ENCODE measurements at regions not wholly inside any gene's neighbourhood (a gene's known extent, or its start where the extent isn't known, plus 50 kb on each side); places are given as distances from the start of the nearest gene placed in this dataset.
"Not testable (repeated sequence)": the region's sequence is repeated elsewhere in the genome, so short reads cannot be mapped to it uniquely, and the experiment has no call there.

DNA sequence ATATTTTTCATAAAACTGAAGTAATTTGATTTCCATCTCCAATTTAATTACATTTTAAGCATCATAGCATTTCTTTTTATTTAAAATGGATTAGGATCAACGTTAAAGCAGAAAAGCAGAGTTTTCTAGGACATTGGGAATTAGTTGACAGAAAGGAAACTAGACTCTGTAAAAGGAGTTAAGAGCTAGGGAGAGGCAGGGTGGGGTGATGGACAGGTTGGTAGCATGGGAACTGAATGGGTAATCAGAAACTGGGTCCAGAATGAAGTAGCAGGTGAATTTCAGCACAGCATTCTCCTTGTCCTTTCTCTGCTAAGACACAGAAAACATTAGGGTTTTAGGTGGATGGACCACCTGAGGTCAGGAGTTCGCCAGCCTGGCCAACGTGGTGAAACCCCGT is 97.6 kb downstream of the ANAPC4 start:
- no peak for DNase-seq (ENCODE audit: low spot score)

DNA sequence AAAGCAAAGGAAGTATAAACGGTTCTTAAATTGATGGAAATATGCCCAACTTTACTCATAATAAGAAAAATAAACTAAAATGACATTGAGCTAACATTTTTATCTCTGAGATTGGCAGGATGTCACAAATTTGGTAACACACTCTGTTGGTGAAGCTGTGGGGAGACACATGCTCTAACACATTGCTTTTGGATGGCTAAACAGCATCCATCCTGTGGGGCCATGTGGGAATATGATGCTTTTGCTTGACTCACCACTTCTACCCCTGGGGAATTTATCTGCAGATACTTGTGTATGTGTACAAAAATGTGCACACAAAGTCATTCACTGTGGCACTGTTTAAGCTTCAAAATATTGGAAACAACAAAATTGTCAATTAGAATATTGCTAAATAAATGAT is 100.2 kb downstream of the ANAPC4 start:
- no peak for DNase-seq (ENCODE audit: low spot score)

DNA sequence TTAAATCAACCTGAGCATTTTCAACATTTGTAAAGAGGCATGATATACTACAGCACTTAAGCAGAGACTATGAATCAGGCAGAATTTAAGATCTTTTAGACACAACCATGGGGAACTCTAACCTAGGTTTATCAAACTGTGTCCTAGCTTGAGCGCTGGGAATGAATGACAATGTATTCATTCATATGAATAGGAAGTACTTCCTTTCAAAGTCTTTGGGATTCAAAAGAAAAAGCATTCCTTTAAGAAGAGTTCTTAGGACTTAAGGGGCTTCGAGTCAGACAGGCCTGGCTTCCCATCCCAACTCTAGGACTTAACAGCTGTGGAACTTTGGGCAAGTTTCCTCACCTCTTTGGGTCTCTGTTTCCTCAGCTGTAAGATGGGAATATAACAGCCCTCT is 104.6 kb downstream of the ANAPC4 start:
- no peak for DNase-seq (ENCODE audit: low spot score)

DNA sequence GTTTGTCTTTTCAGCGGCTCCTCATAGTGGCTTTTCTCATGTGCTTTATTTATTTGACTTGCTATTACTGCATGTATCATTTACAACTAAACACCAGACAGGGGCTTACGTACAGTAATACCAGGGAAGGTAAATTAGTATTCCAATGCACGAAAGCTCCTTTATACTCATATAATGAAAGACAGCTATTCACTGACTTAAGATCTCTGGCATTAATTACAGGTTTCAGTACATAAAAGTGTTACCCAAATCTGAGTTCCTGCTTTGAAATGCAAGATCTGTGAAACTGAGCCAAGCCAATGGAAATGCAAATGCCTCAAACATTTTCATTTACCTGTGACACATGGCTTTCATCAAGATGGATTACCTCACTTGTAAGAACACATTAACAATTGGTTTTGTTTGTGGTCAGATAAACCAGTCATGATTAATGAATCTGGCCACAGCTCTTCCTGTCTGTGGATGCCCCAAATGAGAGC is 107.2 kb downstream of the ANAPC4 start:
- DNase-seq (ENCODE audit: low spot score), result no peak

DNA sequence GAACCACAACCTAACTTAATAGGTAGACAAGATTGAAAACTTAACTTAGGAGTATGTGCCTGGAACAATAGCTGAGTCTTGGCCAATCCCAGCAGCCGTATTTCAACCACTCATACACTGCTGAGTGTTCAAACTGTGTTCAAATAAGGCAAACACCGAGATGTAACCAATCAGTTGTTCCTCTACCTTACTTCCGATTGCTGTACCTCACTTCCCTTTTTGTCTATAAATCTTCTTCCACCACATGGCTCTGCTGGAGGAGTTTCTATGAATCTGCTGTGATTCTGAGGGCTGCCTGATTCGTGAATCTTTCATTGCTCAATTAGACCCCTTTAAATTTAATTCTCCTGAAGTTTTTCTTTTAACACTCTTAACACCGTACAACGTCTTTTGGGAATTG is 108.0 kb downstream of the ANAPC4 start:
- no peak for DNase-seq (ENCODE audit: low spot score)

DNA sequence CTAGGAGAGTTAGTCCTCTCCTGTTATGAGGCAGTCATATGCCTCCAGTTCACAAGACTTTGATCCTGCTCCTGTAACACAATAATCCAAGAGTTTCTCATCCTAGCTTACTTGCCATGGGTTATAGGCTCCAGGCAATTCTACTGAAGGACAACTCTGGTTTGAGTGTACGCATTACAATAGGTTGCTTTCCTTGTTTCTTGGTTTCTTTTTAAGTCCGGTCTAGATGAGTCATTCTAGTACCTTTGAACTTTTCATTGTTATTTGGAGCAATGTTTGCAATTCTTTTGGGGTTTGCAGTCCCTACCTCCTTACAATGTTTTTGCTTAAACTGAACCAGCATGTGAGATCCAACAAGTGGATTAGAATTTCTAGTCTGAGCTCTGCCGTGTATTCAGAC is 109.1 kb downstream of the ANAPC4 start:
- DNase-seq (ENCODE audit: low spot score), result no peak

DNA sequence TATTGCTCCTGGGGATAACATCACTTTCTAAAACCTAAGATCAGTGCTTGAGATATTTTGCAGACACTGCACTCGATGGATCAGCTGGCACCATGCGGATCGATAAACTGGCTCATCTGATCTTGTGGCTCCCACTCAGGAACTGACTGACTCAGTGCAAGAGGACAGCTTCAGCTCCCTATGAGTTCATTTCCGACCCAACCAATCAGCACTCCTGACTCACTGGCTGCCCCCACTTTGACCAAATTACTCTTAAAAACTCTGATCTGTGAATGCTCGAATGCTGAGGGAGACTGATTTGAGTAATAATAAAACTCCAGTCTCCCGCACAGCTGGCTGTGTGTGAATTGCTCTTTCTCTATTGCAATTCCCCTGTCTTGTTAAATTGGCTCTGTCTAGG is 110.1 kb downstream of the ANAPC4 start:
- no peak for DNase-seq (ENCODE audit: low spot score)

DNA sequence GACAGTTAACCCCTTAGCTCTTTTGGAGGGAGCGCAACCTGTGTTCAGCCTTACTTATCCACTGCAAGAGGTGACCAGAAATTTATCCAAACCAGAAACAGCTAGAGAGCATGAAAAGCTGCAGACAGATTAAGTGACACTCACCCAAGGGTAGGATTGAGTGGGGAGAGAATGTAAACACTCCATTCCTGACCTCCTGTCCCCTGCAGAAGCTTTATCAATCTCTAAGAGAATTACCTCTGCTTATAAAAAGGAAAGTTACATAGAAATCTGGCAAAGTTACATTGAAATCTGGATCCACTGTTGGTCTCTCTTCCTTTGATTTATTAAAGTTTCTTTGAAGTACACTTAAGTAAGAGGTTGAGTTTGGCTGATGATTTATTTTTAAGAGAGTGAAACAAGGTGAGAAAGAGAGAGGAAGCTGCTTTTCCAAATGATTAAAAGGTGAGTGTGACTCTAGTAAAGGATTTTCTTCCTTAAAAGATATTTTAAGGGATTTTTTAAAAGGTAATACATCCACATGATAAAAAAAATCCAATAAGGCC is 112.3 kb downstream of the ANAPC4 start:
- DNase-seq (ENCODE audit: low spot score), result no peak

DNA sequence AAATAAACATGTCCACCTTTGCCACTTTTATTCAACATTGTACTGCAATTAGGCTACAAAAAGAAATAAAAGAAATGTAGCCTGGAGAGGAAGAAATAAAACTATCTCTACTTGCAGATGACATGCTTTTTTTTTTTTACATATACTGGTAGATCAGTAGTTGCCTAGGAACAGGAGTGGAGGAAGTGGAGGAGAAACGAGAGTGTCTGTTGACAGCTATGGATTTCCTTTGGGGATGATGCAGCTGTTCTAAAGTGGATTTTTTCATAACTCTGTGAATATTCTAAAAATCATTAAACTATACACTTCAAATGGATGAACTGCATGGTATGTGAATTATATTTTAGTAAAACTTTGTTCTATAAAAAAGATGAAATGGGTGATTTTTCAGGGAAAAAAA is 116.4 kb downstream of the ANAPC4 start:
- DNase-seq (ENCODE audit: low spot score), result no peak

DNA sequence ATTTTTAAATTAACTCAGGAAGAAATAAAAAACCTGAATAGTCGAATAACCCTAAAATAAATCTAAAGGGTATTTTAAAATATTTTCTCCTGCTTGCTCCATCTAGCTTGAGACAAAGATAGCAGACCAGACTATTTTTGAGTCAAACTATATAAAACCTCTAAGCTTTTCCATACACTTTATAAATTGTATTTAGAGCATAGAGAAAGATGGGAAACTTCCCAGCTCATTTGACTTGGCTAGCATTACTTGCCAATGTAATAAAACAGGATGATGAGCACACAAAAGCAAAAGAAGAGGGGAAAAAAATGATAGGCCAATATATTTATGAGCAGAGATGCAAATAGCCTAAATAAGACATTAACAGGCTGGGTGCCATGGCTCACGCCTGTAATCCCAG is 117.1 kb downstream of the ANAPC4 start:
- no peak for DNase-seq (ENCODE audit: low spot score)

DNA sequence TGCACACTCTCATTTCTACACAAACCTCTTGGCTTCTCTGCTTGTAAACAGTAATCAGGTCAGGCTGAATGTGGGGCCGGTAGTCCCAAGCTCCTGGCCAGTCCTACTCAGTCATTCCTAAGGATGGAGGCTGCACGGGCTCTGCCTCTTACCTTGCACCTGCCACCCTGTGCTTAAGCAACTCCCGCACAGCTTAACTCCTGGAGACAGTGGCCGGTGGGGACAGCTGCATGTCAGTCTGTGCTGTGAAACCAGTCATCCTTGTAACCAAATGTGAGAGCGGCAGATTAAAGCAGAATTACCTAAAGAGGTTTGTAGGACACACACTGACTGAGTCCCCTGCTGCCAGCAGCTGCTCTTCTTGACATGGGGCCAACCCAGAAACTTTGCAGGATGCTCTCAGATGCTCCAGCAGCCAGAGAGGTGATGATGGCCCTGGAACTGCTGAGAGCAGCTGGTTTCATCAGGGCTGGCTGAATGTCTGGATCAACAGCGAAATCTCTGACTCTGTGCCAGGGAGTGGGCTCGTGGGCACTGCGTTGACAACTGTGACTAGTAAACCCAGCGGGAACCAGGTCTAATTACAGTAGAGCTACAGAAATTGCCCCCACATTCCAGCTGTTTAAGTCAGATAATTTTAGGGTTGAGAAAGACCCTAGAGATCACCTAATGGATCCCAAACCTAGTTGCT is 123.7 kb downstream of the ANAPC4 start:
- no peak for DNase-seq (ENCODE audit: low spot score)

DNA sequence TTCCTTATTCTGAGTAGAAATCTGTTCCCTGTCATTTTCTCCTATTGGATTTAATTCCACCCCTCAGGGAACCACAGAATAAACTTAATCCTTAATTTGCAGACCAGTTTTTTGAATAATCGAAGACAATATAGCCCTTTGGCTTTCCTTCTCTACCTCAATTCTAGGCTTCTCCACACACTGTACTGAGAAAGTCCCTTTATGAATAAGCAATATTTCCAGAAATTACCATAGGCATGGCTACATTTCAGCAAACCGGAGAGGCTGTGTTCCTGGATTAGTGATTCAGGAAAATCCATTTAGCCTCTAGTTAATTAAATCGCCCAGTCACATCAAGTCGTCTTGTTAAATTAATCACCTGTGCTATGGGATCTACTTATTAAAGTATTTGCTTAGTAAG is 125.1 kb downstream of the ANAPC4 start:
- DNase-seq (ENCODE audit: low spot score), result no peak

DNA sequence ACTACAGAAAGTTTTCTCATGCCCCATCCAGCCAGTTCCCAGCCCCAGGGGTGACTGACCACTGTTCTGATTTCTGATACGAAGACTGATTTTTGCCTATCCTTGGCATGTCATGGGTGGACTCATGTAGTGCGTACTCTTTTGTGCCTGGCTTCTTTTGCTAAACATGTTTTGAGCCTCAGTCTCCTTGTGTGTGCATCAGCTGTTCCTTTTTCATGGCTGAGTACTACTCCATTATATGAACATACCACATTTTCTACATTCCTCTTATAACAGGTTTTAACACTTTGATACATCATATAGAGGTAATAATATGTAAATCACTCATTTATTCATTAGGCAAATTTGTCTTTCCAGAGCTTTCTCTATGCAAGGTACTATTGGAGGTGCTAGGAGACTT is 126.7 kb downstream of the ANAPC4 start:
- DNase-seq (ENCODE audit: low spot score), result no peak

DNA sequence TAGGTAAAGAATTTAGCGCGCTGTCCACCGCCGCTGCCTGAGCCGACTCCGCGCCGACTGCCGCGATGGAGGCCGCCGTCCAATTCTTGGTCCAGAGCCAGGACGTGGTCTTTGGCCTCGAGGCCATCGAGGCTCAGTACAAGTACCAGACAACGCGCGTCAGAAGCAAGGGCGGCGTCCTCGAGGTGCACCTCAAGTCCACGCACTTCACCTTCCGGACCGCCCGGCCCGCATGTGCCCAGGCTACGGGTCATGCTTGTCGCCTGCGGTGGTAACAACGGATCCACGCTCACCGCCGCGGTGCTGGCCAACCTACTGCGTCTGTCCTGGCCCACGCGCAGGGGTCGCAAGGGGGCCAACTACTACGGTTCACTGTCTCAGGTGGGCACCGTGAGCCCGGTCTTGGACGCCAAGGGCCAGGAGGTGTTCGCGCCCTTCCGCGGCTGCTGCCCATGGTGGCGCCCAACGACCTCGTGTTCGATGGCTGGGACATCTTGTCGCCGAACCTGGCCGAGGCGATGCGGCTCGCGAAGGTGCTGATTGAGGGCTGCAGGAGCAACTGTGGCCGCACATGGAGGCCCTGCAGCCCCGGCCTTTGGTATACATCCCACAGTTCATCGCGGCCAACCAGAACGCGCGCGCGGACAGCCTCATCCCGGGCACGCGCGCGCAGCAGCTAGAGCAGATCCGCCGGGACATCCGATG is 128.0 kb downstream of the ANAPC4 start:
- DNase-seq (ENCODE audit: low spot score), result no peak

DNA sequence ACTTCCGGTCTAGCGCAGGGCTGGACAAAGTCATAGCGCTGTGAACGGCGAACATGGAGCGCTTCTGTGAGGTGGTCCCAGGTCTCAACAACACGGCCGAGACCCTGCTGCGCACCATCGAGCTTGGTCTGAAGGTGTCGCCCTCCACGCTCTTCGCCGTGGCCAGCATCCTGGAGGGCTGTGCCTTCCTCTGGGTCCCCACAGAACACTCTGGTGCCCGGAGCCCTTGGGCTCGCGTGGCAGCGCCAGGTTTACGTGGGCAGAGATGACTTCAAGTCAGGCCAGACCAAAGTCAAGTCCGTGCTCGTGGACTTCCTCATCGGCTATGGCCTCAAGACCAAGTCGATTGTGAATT is 128.6 kb downstream of the ANAPC4 start:
- no peak for DNase-seq (ENCODE audit: low spot score)

DNA sequence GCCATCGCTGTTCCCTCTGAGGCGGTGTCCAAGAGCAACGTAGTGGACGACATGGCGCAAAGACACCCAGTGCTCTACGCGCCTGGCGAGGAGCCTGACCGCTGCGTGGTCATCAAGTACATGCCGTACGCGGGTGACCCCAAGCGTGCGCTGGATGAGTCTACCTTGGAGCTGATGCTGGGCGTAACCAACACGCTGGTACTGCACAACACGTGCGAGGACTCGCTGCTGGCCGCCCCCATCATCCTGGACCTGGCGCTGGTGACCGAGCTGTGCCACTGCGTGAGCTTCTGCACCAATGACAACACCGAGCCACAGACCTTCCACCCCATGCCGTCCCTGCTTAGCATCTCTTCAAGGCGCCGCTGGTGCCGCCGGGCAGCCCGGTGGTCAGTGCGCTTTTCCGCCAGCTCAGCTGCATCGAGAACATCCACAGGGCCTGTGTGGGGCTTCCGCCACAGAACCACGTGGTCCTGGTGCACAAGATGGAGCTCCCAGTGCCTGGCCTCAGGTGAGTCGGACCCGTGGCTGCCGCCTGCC is 129.0 kb downstream of the ANAPC4 start:
- no peak for DNase-seq (ENCODE audit: low spot score)

DNA sequence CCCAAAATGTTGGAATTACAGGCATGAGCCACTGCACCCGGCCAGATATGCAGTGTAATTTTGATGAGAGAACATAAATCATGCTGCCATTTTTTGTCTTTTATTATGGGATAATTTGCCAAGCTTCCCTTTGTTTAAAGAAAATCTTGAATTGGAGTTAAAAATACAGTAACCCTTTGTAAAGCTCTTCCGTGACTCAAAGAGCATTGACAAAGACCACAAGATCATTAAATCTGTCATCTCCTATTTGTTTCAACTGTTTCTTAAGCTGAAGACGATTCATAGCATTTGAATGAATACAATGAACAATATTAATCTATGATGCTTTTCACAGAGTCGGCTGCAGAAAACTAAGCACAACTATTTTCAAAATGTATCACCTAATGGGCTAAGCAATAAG is 132.6 kb downstream of the ANAPC4 start:
- DNase-seq (ENCODE audit: low spot score), result no peak

DNA sequence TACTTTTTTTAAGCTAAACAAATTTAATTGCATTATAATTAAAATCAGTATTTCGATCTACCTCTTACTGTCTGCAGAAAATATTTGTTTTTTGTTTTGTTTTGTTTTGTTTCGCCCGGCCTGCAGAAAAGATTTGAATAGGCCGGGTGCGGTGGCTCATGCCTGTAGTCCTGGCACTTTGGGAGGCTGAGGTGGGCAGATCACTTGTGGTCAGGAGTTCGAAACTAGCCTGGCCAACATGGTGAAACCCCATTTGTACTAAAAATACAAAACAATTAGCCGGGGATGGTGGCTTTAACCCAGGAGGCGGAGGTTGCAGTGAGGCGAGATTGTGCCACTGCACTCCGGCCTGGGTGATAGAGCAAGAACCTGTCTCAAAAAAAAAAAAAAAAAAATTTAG is 134.8 kb downstream of the ANAPC4 start:
- DNase-seq (ENCODE audit: low spot score), result not testable (repeated sequence)

DNA sequence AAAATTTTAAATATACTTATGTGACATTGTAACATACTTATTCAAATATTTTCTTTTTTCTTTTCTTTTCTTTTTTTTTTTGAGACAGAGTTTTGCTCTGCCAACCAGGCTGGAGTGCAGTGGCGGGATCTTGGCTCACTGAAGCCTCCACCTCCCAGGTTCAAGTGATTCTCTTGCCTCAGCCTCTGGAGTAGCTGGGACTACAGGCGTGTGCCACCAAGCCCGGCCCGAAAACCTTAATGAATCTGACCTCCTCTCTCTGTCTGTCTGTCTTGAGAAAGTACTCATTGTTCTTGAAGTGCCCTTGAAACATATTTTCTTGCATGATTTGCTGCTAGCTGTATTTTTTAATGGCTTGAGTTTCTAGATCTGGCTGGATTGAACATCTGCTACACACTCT is 136.8 kb downstream of the ANAPC4 start:
- no peak for DNase-seq (ENCODE audit: low spot score)

DNA sequence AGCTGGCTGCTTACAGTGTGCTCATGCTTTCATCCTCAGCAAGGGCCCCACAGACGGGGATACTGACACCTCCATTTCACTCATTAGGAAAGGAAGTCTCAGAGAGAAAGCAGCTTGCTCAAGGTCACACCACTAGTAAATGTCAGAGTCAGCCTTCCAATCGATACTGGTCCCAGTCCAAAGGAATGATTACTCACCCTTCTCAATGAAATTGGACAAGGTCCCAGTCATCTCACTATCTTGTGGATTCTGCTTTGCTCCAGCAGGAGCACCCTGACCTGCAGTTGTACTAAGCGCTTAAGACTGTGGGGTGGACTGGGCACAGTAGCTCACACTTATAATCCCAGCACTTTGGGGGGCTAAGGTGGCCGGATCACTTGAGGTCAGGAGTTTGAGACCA is 132.2 kb upstream of the SLC34A2 start:
- DNase-seq (ENCODE audit: low spot score), result no peak

DNA sequence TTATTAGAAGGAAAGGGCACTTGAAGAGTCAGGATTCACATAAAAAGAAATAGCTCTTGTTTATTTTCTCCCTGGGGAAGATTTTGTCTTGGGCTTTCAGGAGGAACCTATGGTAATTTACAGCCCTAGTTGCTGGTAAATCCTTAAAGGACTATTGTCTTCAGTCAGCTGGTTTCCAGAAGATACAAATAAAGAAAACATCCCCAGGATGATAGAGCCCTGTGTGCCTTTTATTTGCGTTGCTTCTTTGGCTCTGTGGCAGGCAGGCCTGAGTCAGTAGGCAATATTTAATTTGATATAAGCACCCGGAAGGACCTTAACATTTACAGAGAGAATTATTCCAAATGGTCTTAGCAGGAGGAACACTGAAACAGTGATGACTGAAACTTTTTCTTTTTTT is 131.0 kb upstream of the SLC34A2 start:
- no peak for DNase-seq (ENCODE audit: low spot score)

DNA sequence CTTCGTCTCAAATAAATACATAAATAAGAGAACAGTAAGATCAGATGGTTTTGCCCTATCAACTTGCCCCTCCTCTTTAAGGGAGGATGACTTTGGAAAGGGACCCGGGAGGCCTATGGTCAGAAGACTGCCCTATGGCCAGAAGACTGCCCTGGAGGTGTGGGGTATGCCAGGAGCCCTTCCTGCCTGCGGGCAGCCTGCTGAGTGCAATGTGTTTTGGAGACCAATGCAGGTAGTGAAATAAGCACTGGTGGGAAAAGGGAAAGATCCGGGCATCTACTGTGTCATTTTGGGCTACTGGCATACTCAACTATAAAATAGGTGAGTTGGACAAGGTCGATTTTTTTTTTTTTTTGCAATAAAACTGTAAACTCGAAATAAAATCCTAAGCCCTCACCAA is 129.8 kb upstream of the SLC34A2 start:
- DNase-seq (ENCODE audit: low spot score), result no peak

DNA sequence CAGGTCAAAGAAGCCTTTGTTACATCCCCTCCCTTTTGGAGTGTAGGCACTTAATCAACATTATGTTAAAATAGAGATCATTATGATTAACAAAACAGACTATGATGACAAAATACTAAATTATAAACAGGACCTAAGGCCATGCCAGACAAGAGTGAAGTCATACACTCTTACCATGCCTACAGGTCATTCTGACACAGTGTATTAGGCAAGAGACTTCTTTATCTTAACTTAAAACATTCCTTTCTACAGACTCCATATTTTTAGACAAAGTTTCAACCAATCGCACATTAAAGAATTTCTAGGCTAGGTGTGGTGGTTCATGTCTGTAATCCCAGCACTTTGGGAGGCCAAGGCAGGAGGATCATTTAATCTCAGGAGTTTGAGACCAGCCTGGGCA is 128.6 kb upstream of the SLC34A2 start:
- no peak for DNase-seq (ENCODE audit: low spot score)

DNA sequence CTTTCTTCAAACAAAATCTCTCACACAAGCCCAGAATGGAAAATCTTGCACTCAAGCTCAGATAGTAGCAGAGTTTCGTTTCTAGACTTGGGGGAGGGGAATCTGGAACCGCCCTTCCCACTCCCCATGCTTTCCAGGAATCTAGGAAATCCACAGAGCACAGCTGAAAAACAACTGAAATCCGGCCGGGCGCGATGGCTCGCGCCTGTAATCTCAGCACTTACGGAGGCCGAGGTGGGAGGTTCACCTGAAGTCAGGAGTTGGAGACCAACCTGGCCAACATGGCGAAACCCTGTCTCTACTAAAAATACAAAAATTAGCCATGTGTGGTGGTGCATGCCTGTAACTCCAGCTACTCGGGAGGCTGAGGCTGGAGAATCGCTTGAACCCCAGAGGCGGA is 127.3 kb upstream of the SLC34A2 start:
- DNase-seq (ENCODE audit: low spot score), result no peak
